ENCODE measurements at regions not wholly inside any gene's neighbourhood (a gene's known extent, or its start where the extent isn't known, plus 50 kb on each side); places are given as distances from the start of the nearest gene placed in this dataset.
"Not testable (repeated sequence)": the region's sequence is repeated elsewhere in the genome, so short reads cannot be mapped to it uniquely, and the experiment has no call there.

GRCh38 chr15:61364871-61365270 lies 135.8 kb upstream of the RORA start:
- TF ChIP-seq CTCF (IDR thresholded peaks at IDR 0.05; ENCODE audit: low read depth, low read length), result no peak
- DNase-seq, result peak; percentile 98

GRCh38 chr15:61362912-61363311 lies 133.8 kb upstream of the RORA start:
- H3K27me3 ChIP-seq (ENCODE audit: insufficient read depth, low read depth, severe bottlenecking); DNase-seq; H3K27ac ChIP-seq: not testable (repeated sequence)

More at GRCh38 chr15:61364871-61365270, 135.8 kb upstream of the RORA start:
- Histone ChIP-seq H3K36me3 (no peaks in the 10 kb centered on the region), H3K27ac (peak overlapping the region; percentile 89), H3K9me3 (ENCODE audit: severe bottlenecking) (peaks cover 32% of the 10 kb centered on the region), H3K4me3 (ENCODE audit: low read depth, low read length) (no peak overlapping the region), H3K27me3 (ENCODE audit: insufficient read depth, low read depth, severe bottlenecking) (no peaks in the 10 kb centered on the region)

GRCh38 chr15:61344293-61344692 lies 115.2 kb upstream of the RORA start:
- Histone ChIP-seq H3K27ac (no peak overlapping the region), H3K27me3 (ENCODE audit: insufficient read depth, low read depth, severe bottlenecking) (no peaks in the 10 kb centered on the region), H3K9me3 (ENCODE audit: severe bottlenecking) (peaks cover 5% of the 10 kb centered on the region), H3K36me3 (no peaks in the 10 kb centered on the region), H3K4me3 (ENCODE audit: low read depth, low read length) (no peak overlapping the region)
- DNase-seq, result no peak
- no peak for TF ChIP-seq CTCF (IDR thresholded peaks at IDR 0.05; ENCODE audit: low read depth, low read length)

More at GRCh38 chr15:61362912-61363311, 133.8 kb upstream of the RORA start:
- not testable (repeated sequence) for H3K4me3 ChIP-seq (ENCODE audit: low read depth, low read length); H3K36me3 ChIP-seq
- peaks cover 32% of the 10 kb centered on the region for H3K9me3 ChIP-seq (ENCODE audit: severe bottlenecking)

GRCh38 chr15:61342390-61342789 lies 113.3 kb upstream of the RORA start:
- TF ChIP-seq CTCF (IDR thresholded peaks at IDR 0.05; ENCODE audit: low read depth, low read length), result no peak
- no peak for DNase-seq

GRCh38 chr15:61339516-61339915 lies 110.4 kb upstream of the RORA start:
- no peaks in the 10 kb centered on the region for H3K9me3 ChIP-seq (ENCODE audit: severe bottlenecking)
- peak overlapping the region; percentile 35 for H3K27ac ChIP-seq
- H3K27me3 ChIP-seq (ENCODE audit: insufficient read depth, low read depth, severe bottlenecking), result no peaks in the 10 kb centered on the region
- H3K4me3 ChIP-seq (ENCODE audit: low read depth, low read length), result no peak overlapping the region
- no peak for DNase-seq
- TF ChIP-seq CTCF (IDR thresholded peaks at IDR 0.05; ENCODE audit: low read depth, low read length), result no peak
- no peaks in the 10 kb centered on the region for H3K36me3 ChIP-seq

More at GRCh38 chr15:61342390-61342789, 113.3 kb upstream of the RORA start:
- H3K4me3 ChIP-seq (ENCODE audit: low read depth, low read length), result no peak overlapping the region
- no peaks in the 10 kb centered on the region for H3K36me3 ChIP-seq
- H3K27ac ChIP-seq, result no peak overlapping the region
- H3K27me3 ChIP-seq (ENCODE audit: insufficient read depth, low read depth, severe bottlenecking), result no peaks in the 10 kb centered on the region
- peaks cover 5% of the 10 kb centered on the region for H3K9me3 ChIP-seq (ENCODE audit: severe bottlenecking)

GRCh38 chr15:61337541-61337940 lies 108.4 kb upstream of the RORA start:
- no peak for DNase-seq
- Histone ChIP-seq H3K36me3 (no peaks in the 10 kb centered on the region), H3K4me3 (ENCODE audit: low read depth, low read length) (no peak overlapping the region), H3K9me3 (ENCODE audit: severe bottlenecking) (no peaks in the 10 kb centered on the region), H3K27me3 (ENCODE audit: insufficient read depth, low read depth, severe bottlenecking) (no peaks in the 10 kb centered on the region), H3K27ac (no peak overlapping the region)
- no peak for TF ChIP-seq CTCF (IDR thresholded peaks at IDR 0.05; ENCODE audit: low read depth, low read length)

Data from WERI-Rb-1 (cell line).